Neuron (in vitro differentiated cells): ENCODE measurements at regions not wholly inside any gene's neighbourhood (a gene's known extent, or its start where the extent isn't known, plus 50 kb on each side); places are given as distances from the start of the nearest gene placed in this dataset.

ENCODE experiments used
- H2AFZ ChIP-seq: one replicate; pipeline ENCODE4 v1.6.1; 2013; ENCODE audit warnings: low read depth, mild to moderate bottlenecking, inconsistent platforms, low read length, moderate library complexity
- H3K27me3 ChIP-seq: one replicate; pipeline ENCODE4 v1.6.1; 2013; ENCODE audit warnings: low read length; ENCODE audit not compliant: insufficient read depth
- H3K36me3 ChIP-seq: one replicate; pipeline ENCODE4 v1.6.1; 2013; ENCODE audit warnings: low read length; ENCODE audit not compliant: insufficient read depth
- H3K4me1 ChIP-seq: one replicate; pipeline ENCODE4 v1.6.1; 2013; ENCODE audit warnings: low read length; ENCODE audit not compliant: insufficient read depth
- H3K4me3 ChIP-seq: 2 replicates; pipeline ENCODE4 v1.5.1; 2013; ENCODE audit warnings: mild to moderate bottlenecking, low read length, moderate library complexity
- H3K9me3 ChIP-seq: one replicate; pipeline ENCODE4 v1.6.1; 2013; ENCODE audit warnings: low read length

- no peaks in the 10 kb centered on the region for H3K27me3 ChIP-seq
- H3K9me3 ChIP-seq, result no peaks in the 10 kb centered on the region
- no peaks in the 10 kb centered on the region for H3K4me1 ChIP-seq
- H3K4me3 ChIP-seq, result no peak overlapping the region
- no peak overlapping the region for H2AFZ ChIP-seq
- H3K36me3 ChIP-seq, result no peaks in the 10 kb centered on the region
Observed at GRCh38 chr7:136228171-136228570, 251.0 kb upstream of the MTPN start.

GRCh38 chr7:136214356-136214755 is 237.2 kb upstream of the MTPN start:
- H3K36me3 ChIP-seq, result no peaks in the 10 kb centered on the region
- H3K4me3 ChIP-seq, result no peak overlapping the region
- H3K27me3 ChIP-seq, result no peaks in the 10 kb centered on the region
- no peaks in the 10 kb centered on the region for H3K9me3 ChIP-seq
- H3K4me1 ChIP-seq, result no peaks in the 10 kb centered on the region
- H2AFZ ChIP-seq, result no peak overlapping the region

GRCh38 chr7:136213012-136213411 is 235.9 kb upstream of the MTPN start:
- H3K4me1 ChIP-seq, result no peaks in the 10 kb centered on the region
- no peaks in the 10 kb centered on the region for H3K9me3 ChIP-seq
- H3K27me3 ChIP-seq, result no peaks in the 10 kb centered on the region
- no peaks in the 10 kb centered on the region for H3K36me3 ChIP-seq
- no peak overlapping the region for H2AFZ ChIP-seq
- no peak overlapping the region for H3K4me3 ChIP-seq

GRCh38 chr7:136210664-136211063 is 233.5 kb upstream of the MTPN start:
- no peaks in the 10 kb centered on the region for H3K4me1 ChIP-seq
- no peak overlapping the region for H3K4me3 ChIP-seq
- no peaks in the 10 kb centered on the region for H3K9me3 ChIP-seq
- no peaks in the 10 kb centered on the region for H3K36me3 ChIP-seq
- no peak overlapping the region for H2AFZ ChIP-seq
- no peaks in the 10 kb centered on the region for H3K27me3 ChIP-seq

GRCh38 chr7:136210079-136210478 is 232.9 kb upstream of the MTPN start:
- H3K4me3 ChIP-seq, result no peak overlapping the region
- H3K36me3 ChIP-seq, result no peaks in the 10 kb centered on the region
- no peaks in the 10 kb centered on the region for H3K9me3 ChIP-seq
- no peaks in the 10 kb centered on the region for H3K4me1 ChIP-seq
- H2AFZ ChIP-seq, result no peak overlapping the region
- H3K27me3 ChIP-seq, result no peaks in the 10 kb centered on the region

GRCh38 chr7:136205956-136206355 is 228.8 kb upstream of the MTPN start:
- no peaks in the 10 kb centered on the region for H3K36me3 ChIP-seq
- H3K4me1 ChIP-seq, result no peaks in the 10 kb centered on the region
- no peaks in the 10 kb centered on the region for H3K27me3 ChIP-seq
- H3K4me3 ChIP-seq, result no peak overlapping the region
- no peaks in the 10 kb centered on the region for H3K9me3 ChIP-seq
- H2AFZ ChIP-seq, result no peak overlapping the region

- Histone ChIP-seq H3K27me3 (no peaks in the 10 kb centered on the region), H3K36me3 (no peaks in the 10 kb centered on the region), H3K9me3 (peaks cover 2% of the 10 kb centered on the region), H3K4me3 (no peak overlapping the region), H3K4me1 (no peaks in the 10 kb centered on the region), H2AFZ (no peak overlapping the region)
Observed at GRCh38 chr7:136198168-136198567, 221.0 kb upstream of the MTPN start.

GRCh38 chr7:136194878-136195277 is 217.7 kb upstream of the MTPN start:
- Histone ChIP-seq H3K27me3 (no peaks in the 10 kb centered on the region), H3K36me3 (no peaks in the 10 kb centered on the region), H3K4me1 (no peaks in the 10 kb centered on the region), H3K9me3 (peaks cover 2% of the 10 kb centered on the region), H2AFZ (no peak overlapping the region), H3K4me3 (no peak overlapping the region)

- no peak overlapping the region for H2AFZ ChIP-seq
Observed at GRCh38 chr7:136193940-136194339, 216.8 kb upstream of the MTPN start.

GRCh38 chr7:136189506-136189998 is 212.4 kb upstream of the MTPN start:
- H2AFZ ChIP-seq, result no peak overlapping the region
- H3K27me3 ChIP-seq, result no peaks in the 10 kb centered on the region
- H3K36me3 ChIP-seq, result no peaks in the 10 kb centered on the region
- no peaks in the 10 kb centered on the region for H3K9me3 ChIP-seq
- no peaks in the 10 kb centered on the region for H3K4me1 ChIP-seq
- H3K4me3 ChIP-seq, result no peak overlapping the region

More at GRCh38 chr7:136193940-136194339, 216.8 kb upstream of the MTPN start:
- no peaks in the 10 kb centered on the region for H3K27me3 ChIP-seq
- peaks cover 2% of the 10 kb centered on the region for H3K9me3 ChIP-seq
- H3K4me1 ChIP-seq, result no peaks in the 10 kb centered on the region
- H3K4me3 ChIP-seq, result no peak overlapping the region
- H3K36me3 ChIP-seq, result no peaks in the 10 kb centered on the region

GRCh38 chr7:136186281-136186680 is 209.1 kb upstream of the MTPN start:
- Histone ChIP-seq H2AFZ (no peak overlapping the region), H3K4me3 (no peak overlapping the region), H3K36me3 (no peaks in the 10 kb centered on the region)

GRCh38 chr7:136184719-136185118 is 207.6 kb upstream of the MTPN start:
- Histone ChIP-seq H2AFZ (no peak overlapping the region), H3K9me3 (no peaks in the 10 kb centered on the region), H3K36me3 (no peaks in the 10 kb centered on the region), H3K27me3 (no peaks in the 10 kb centered on the region), H3K4me1 (no peaks in the 10 kb centered on the region), H3K4me3 (no peak overlapping the region)

More at GRCh38 chr7:136186281-136186680, 209.1 kb upstream of the MTPN start:
- H3K4me1 ChIP-seq, result no peaks in the 10 kb centered on the region
- no peaks in the 10 kb centered on the region for H3K27me3 ChIP-seq
- H3K9me3 ChIP-seq, result no peaks in the 10 kb centered on the region

GRCh38 chr7:136183981-136184380 is 206.8 kb upstream of the MTPN start:
- no peaks in the 10 kb centered on the region for H3K4me1 ChIP-seq
- no peak overlapping the region for H3K4me3 ChIP-seq
- H3K9me3 ChIP-seq, result no peaks in the 10 kb centered on the region
- no peak overlapping the region for H2AFZ ChIP-seq
- no peaks in the 10 kb centered on the region for H3K36me3 ChIP-seq
- H3K27me3 ChIP-seq, result no peaks in the 10 kb centered on the region

- H3K4me1 ChIP-seq, result no peaks in the 10 kb centered on the region
- H3K27me3 ChIP-seq, result no peaks in the 10 kb centered on the region
- H3K4me3 ChIP-seq, result no peak overlapping the region
- no peaks in the 10 kb centered on the region for H3K9me3 ChIP-seq
- H3K36me3 ChIP-seq, result no peaks in the 10 kb centered on the region
- H2AFZ ChIP-seq, result no peak overlapping the region
Observed at GRCh38 chr7:136180984-136181383, 203.8 kb upstream of the MTPN start.
